Loucy (cell line): ENCODE measurements at regions not wholly inside any gene's neighbourhood (a gene's known extent, or its start where the extent isn't known, plus 50 kb on each side); places are given as distances from the start of the nearest gene placed in this dataset.

Source experiments
- H2AFZ ChIP-seq: fragments of 200-600 bp; sonication (generic); 2 replicates; pipeline ENCODE4 v1.6.0; 2016; ENCODE audit warnings: antibody characterized with exemption, mild to moderate bottlenecking, low read length, moderate library complexity
- H3F3A ChIP-seq: fragments of 200-600 bp; 2 replicates; pipeline ENCODE4 v1.6.0; 2016; ENCODE audit warnings: antibody characterized with exemption, low read depth, mild to moderate bottlenecking
- H3K27me3 ChIP-seq: fragments of 200-600 bp; sonication (generic); 2 replicates; pipeline ENCODE4 v1.6.1; 2014; ENCODE audit warnings: low read length, mild to moderate bottlenecking; ENCODE audit not compliant: insufficient read depth, poor library complexity, severe bottlenecking
- H3K36me3 ChIP-seq: fragments of 200-600 bp; sonication (generic); 2 replicates; pipeline ENCODE4 v1.6.1; 2016; ENCODE audit warnings: low read length; ENCODE audit not compliant: insufficient read depth
- H3K4me1 ChIP-seq: fragments of 200-600 bp; sonication (generic); 2 replicates; pipeline ENCODE4 v1.5.1; 2014; ENCODE audit warnings: low read length, mild to moderate bottlenecking; ENCODE audit not compliant: insufficient read depth, poor library complexity, severe bottlenecking
- H3K4me2 ChIP-seq: fragments of 200-600 bp; sonication (generic); 2 replicates; pipeline ENCODE4 v1.6.0; 2014; ENCODE audit warnings: antibody characterized with exemption, low read length, low read depth, mild to moderate bottlenecking; ENCODE audit not compliant: poor library complexity, severe bottlenecking
- H3K4me3 ChIP-seq: fragments of 200-600 bp; sonication (generic); 2 replicates; pipeline ENCODE4 v1.5.1; 2014; ENCODE audit warnings: low read length, mild to moderate bottlenecking, mixed read lengths; ENCODE audit not compliant: poor library complexity, severe bottlenecking
- H3K79me2 ChIP-seq: fragments of 200-600 bp; sonication (generic); 2 replicates; pipeline ENCODE4 v1.6.1; 2014; ENCODE audit warnings: low read length; ENCODE audit not compliant: insufficient read depth
- H3K9ac ChIP-seq: fragments of 200-600 bp; sonication (generic); 2 replicates; pipeline ENCODE4 v1.6.0; 2014; ENCODE audit warnings: mild to moderate bottlenecking, low read depth, low read length, moderate library complexity; ENCODE audit not compliant: poor library complexity, severe bottlenecking
- H3K9me2 ChIP-seq: fragments of 200-600 bp; sonication (generic); replicated peaks from 2 replicates; pipeline ENCODE4 v1.6.1; 2016; ENCODE audit warnings: low read depth, low read length, mixed read lengths
- H3K9me3 ChIP-seq: fragments of 200-600 bp; sonication (generic); 2 replicates; pipeline ENCODE4 v1.6.1; 2014; ENCODE audit warnings: mild to moderate bottlenecking, antibody characterized with exemption, low read length, low read depth; ENCODE audit not compliant: insufficient read depth
- H4K20me1 ChIP-seq: fragments of 200-600 bp; sonication (generic); 2 replicates; pipeline ENCODE4 v1.6.0; 2014; ENCODE audit warnings: antibody characterized with exemption, low read length, mild to moderate bottlenecking; ENCODE audit not compliant: insufficient read depth, poor library complexity, severe bottlenecking
- CTCF ChIP-seq: fragments of 200-600 bp; sonication (generic); conservative IDR thresholded peaks from 2 replicates; pipeline ENCODE4 v1.5.1; 2014; ENCODE audit warnings: mild to moderate bottlenecking, antibody characterized with exemption, low read length
- EZH2phosphoT487 ChIP-seq: fragments of 200-600 bp; IDR thresholded peaks from 2 replicates; pipeline ENCODE4 v1.6.1; 2018; ENCODE audit warnings: antibody characterized with exemption, mild to moderate bottlenecking, moderate library complexity, borderline replicate concordance

GRCh38 chr16:82331397-82331796 is 161.4 kb upstream of the MPHOSPH6 start:
- no peak overlapping the region for H3K4me2 ChIP-seq
- no peaks in the 10 kb centered on the region for H4K20me1 ChIP-seq
- H3K9me2 ChIP-seq: no peaks in the 10 kb centered on the region
- H3F3A ChIP-seq: no peaks in the 10 kb centered on the region
- no peaks in the 10 kb centered on the region for H3K36me3 ChIP-seq
- no peaks in the 10 kb centered on the region for H3K9me3 ChIP-seq
- no peaks in the 10 kb centered on the region for H3K4me1 ChIP-seq
- H3K9ac ChIP-seq: no peak overlapping the region
- no peak overlapping the region for H2AFZ ChIP-seq
- TF ChIP-seq EZH2phosphoT487 (no peak), CTCF (no peak)
- no peak overlapping the region for H3K4me3 ChIP-seq
- no peaks in the 10 kb centered on the region for H3K79me2 ChIP-seq
- no peaks in the 10 kb centered on the region for H3K27me3 ChIP-seq

- no peaks in the 10 kb centered on the region for H3K4me1 ChIP-seq
- H3K4me2 ChIP-seq: no peak overlapping the region
- H3K4me3 ChIP-seq: no peak overlapping the region
- no peaks in the 10 kb centered on the region for H4K20me1 ChIP-seq
- H3F3A ChIP-seq: no peaks in the 10 kb centered on the region
- H3K9me2 ChIP-seq: no peaks in the 10 kb centered on the region
- TF ChIP-seq CTCF (no peak), EZH2phosphoT487 (no peak)
- no peaks in the 10 kb centered on the region for H3K9me3 ChIP-seq
- no peaks in the 10 kb centered on the region for H3K27me3 ChIP-seq
- H3K36me3 ChIP-seq: no peaks in the 10 kb centered on the region
- H2AFZ ChIP-seq: no peak overlapping the region
- H3K9ac ChIP-seq: no peak overlapping the region
- no peaks in the 10 kb centered on the region for H3K79me2 ChIP-seq
These were observed 159.6 kb upstream of the MPHOSPH6 start for GRCh38 chr16:82329504-82330192.

GRCh38 chr16:82328881-82329469 is 159.0 kb upstream of the MPHOSPH6 start:
- H3K9me3 ChIP-seq: no peaks in the 10 kb centered on the region
- H3K36me3 ChIP-seq: no peaks in the 10 kb centered on the region
- no peak overlapping the region for H3K4me2 ChIP-seq
- no peak overlapping the region for H3K4me3 ChIP-seq
- no peaks in the 10 kb centered on the region for H3K79me2 ChIP-seq
- no peaks in the 10 kb centered on the region for H3K9me2 ChIP-seq
- TF ChIP-seq EZH2phosphoT487: no peak
- TF ChIP-seq CTCF: no peak
- no peaks in the 10 kb centered on the region for H3K27me3 ChIP-seq
- H3K9ac ChIP-seq: no peak overlapping the region
- H3K4me1 ChIP-seq: no peaks in the 10 kb centered on the region
- H4K20me1 ChIP-seq: no peaks in the 10 kb centered on the region
- no peak overlapping the region for H2AFZ ChIP-seq
- no peaks in the 10 kb centered on the region for H3F3A ChIP-seq
